ENCODE measurements at regions not wholly inside any gene's neighbourhood (a gene's known extent, or its start where the extent isn't known, plus 50 kb on each side); places are given as distances from the start of the nearest gene placed in this dataset.

GRCh38 chr20:25750220-25750764 is 53.6 kb upstream of the ZNF337 start:
- TF ChIP-seq CTCF (IDR thresholded peaks at IDR 0.05; ENCODE audit: insufficient read depth, low read depth, low read length) = no peak
- no peak for TF ChIP-seq EZH2 (IDR thresholded peaks at IDR 0.05; ENCODE audit: insufficient read depth, low read length)
